HG03520 (cell line): ENCODE measurements at regions not wholly inside any gene's neighbourhood (a gene's known extent, or its start where the extent isn't known, plus 50 kb on each side); places are given as distances from the start of the nearest gene placed in this dataset.

Experiments used
- ATAC-seq: cut with Tn5 transposase; IDR thresholded peaks from one replicate; pipeline ENCODE4 v1.9.1; 2021; ENCODE audit warnings: mild to moderate bottlenecking, moderate library complexity; ENCODE audit not compliant: unreplicated experiment

GRCh38 chr10:4068629-4069028 is 283.6 kb upstream of the KLF6 start:
- ATAC-seq: no peak

GRCh38 chr10:4067931-4068561 is 283.0 kb upstream of the KLF6 start:
- no peak for ATAC-seq

DNA sequence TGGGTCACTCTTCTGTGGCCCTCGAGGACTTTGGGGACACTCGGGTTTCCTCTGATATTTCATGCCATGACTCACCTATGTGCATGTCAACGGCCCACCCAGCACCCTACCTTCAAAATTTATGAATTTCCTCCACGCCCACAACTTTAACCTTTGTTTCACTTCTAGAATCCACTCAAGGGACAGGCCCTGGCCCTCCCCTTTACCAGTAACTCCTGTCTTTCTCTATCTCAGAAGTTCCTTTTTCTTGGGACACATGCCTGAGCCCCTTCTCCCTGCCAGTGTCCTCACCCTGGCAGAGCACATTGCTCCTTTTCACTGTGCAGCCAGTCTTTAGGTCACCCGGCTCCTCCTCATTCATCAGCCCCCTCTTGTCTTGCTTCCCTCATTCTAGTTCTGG is 282.5 kb upstream of the KLF6 start:
- ATAC-seq: peak; percentile 66

GRCh38 chr10:4066581-4067390 is 281.8 kb upstream of the KLF6 start:
- no peak for ATAC-seq

- no peak for ATAC-seq
Measured at GRCh38 chr10:4064489-4064888, 279.5 kb upstream of the KLF6 start.

GRCh38 chr10:4063717-4064116 is 278.7 kb upstream of the KLF6 start:
- no peak for ATAC-seq

- ATAC-seq: no peak
Measured at GRCh38 chr10:4062751-4063150, 277.7 kb upstream of the KLF6 start.

DNA sequence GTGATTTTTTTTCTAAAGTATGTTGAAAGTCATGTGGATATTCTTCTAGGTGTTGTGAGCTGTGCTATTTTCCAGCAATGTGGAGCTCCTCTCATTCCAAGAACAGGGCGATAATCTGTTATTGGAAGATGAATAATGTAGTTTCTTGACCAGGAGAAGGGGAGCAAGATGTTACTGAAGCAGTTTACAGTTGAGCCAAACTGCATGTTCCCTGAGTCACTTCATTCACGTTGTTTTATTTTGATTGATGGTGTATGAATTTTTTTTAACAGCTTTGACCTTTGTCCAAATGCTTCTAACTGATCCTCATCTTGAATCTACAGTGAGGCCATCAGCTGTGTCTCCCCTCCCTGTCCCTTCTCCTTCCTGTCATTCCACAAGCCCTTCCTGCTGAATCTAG is 277.1 kb upstream of the KLF6 start:
- ATAC-seq: no peak

GRCh38 chr10:4061441-4061951 is 276.5 kb upstream of the KLF6 start:
- no peak for ATAC-seq

DNA sequence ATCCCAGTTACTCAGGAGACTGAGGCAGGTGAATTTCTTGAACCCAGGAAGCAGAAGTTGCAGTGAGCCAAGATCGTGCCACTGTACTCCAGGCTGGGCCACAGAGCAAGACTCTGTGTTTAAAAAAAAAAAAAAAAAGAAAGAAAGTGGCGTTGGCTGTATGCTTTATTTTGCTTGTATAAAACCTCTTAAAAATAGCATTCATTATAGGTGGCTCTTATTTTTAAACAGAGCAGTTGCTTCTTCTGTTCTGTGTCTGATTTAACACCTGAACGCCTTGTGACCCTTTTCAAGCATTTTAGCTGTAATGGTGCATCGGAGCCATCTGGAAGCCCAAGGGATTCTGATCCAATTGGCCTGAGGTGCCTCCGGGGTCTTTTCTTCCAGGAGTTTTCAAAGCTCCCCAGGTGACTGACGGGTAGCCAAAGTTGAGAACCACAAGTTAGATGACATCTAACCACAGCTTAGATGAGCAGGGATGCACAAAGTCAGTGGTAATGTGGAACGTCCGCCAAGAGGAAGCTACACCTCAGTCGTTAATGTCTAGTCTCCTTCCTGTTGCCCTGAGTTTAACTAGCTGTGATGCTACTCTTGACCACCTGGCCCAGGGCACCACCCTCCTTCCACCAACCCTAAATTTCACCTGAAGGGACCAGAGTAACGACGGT is 274.6 kb upstream of the KLF6 start:
- ATAC-seq: no peak

DNA sequence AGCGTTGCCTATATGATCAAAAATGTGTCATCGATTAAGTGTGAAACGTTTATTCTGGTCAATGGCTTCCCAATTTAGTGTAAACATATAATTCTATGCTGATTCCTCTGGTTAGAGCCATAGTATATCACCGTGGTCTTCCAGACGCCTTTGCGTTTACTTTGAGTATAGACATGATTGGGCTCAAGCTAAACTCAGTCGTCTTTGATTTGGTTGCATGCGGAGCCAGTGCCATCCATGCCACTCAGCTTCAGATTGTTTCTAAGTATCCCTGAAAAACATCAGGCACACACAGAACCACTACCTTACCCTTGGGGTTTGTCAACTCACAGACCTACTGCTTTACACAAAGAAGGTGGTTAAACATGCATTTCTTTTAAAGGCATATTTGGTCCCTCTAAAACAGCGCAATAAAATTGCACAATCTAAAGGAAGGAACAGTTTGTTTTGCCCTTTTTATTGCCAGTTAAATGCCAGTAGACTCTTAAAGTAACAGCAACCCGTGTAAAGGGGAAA is 273.6 kb upstream of the KLF6 start:
- no peak for ATAC-seq

- ATAC-seq: no peak
Measured at GRCh38 chr10:4057725-4058513, 272.9 kb upstream of the KLF6 start.

DNA sequence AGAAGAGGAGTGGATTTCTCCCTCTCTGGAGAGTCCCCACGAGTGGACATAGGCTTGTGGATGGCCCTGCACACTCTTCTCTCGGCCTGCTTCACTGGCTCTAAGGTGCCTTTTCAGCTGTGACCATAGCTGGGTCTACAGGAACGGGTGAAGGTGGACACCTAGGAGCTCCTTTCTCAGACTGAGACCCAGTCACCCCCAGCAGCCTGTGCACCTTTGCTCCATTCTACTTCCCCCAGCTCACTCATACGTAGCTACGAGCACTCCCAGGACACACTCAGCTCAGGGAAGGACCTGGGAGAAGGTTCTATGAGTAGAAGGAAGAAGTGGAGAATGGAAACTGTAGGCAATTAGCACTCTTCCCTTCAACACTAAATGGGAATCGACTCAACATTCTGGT is 272.0 kb upstream of the KLF6 start:
- no peak for ATAC-seq

DNA sequence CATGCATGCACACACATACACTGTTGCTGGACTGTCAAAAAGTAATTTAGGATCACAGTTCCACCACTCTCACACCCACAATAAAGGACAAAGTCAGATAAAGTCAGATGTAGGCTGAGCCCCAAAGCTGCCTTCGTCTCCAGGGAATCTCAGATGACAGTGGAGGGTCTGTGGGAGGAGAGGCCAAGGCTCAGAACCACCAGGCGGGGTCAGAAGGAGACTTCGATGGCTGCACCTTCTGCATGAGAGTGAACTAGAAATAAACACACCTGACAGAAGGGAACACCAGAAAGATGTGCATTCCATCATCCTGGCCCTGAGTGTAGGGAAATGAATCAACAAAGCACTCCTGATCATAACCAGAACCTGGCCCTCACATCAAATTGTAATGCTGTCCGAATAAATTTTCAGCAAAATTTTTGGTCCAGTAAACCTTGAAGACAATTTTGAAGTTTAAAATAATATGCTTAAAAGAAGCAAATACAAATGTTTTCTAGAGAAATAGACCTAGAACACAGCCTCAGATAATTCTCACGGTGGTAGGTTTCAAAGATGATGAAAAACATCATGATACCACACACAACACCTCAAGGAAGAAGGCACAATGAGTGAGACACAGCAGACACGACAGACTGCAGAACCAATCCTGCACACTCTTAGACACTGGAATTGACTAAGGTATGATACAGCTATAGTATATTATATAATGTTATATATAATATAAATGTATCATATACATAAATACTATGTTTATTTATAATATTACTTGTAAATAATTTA is 269.8 kb upstream of the KLF6 start:
- ATAC-seq: no peak

DNA sequence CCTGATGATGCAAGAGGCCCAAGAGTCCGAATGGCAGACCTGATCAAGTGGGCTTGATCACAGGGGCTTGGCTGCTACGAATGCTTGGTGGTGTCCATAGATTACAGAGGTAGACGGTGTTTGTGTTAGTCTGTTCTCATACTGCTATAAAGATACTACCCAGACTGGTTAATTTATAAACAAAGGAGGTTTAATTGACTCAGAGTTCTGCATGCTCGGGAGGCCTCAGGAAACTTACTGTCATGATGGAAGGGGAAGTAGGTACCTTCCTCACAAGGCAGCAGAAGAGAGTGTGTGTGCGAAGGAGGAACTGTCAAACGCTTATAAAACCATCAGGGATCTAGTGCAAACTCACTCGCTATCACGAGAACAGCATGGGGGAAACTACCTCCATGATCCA is 268.9 kb upstream of the KLF6 start:
- no peak for ATAC-seq

- ATAC-seq: no peak
Measured at GRCh38 chr10:4051641-4052151, 266.7 kb upstream of the KLF6 start.

GRCh38 chr10:4051011-4051640 is 266.1 kb upstream of the KLF6 start:
- ATAC-seq: no peak

DNA sequence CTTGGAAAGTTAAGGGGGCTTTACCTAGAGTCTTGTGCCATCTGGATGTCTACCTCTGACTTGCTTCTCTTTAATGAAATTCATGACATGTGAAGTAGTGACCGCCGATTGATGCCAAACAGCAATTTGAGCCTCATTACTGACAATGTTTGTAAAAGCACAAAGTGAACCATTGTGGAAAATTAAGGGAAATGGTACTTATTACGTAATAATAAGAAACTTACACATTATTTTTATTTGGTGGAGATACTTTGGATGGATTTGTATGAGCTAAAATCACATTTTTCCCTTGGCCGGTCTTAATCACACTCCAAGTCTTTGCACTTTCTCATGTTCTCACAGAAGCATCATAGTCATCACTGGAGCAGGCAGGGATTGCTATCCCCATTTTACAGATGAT is 265.1 kb upstream of the KLF6 start:
- ATAC-seq: no peak

GRCh38 chr10:4049348-4049747 is 264.3 kb upstream of the KLF6 start:
- no peak for ATAC-seq
